DND-41 (cell line): ENCODE measurements at regions not wholly inside any gene's neighbourhood (a gene's known extent, or its start where the extent isn't known, plus 50 kb on each side); places are given as distances from the start of the nearest gene placed in this dataset.

Source experiments
- CTCF ChIP-seq: IDR thresholded peaks from 2 replicates; pipeline ENCODE4 v1.5.1; 2012; ENCODE audit warnings: borderline replicate concordance, low read length, moderate library complexity, mild to moderate bottlenecking; ENCODE audit not compliant: poor library complexity, severe bottlenecking; ENCODE audit errors: extremely low read depth
- EZH2 ChIP-seq: IDR thresholded peaks from 3 replicates; pipeline ENCODE4 v1.6.1; 2012; ENCODE audit warnings: borderline replicate concordance, low read depth, mild to moderate bottlenecking, moderate library complexity, low read length, inconsistent platforms; ENCODE audit not compliant: severe bottlenecking

- TF ChIP-seq CTCF, result no peak
- no peak for TF ChIP-seq EZH2
Measured at GRCh38 chr13:74438901-74439300, 304.7 kb upstream of the KLF12 start.
